Ascending aorta (tissue), 2 donors: ENCODE measurements at regions not wholly inside any gene's neighbourhood (a gene's known extent, or its start where the extent isn't known, plus 50 kb on each side); places are given as distances from the start of the nearest gene placed in this dataset.
"Not testable (repeated sequence)": the region's sequence is repeated elsewhere in the genome, so short reads cannot be mapped to it uniquely, and the experiment has no call there.

Experiments
- DNase-seq, 2 donors: peaks; one replicate each; pipeline ENCODE4 v3.0.0-alpha.2; 2019; ENCODE audit warnings: low spot score in 2 of 2
- H3K27ac ChIP-seq, 2 donors: fragments of 200-600 bp; sonication (generic); one replicate each; pipeline ENCODE4 v1.5.1; 2016 to 2017; ENCODE audit warnings: mild to moderate bottlenecking in 1 of 2
- H3K27me3 ChIP-seq: fragments of 200-600 bp; sonication (generic); one replicate; pipeline ENCODE4 v1.5.1; 2017
- H3K36me3 ChIP-seq, 2 donors: fragments of 200-600 bp; sonication (generic); one replicate each; pipeline ENCODE4 v1.5.1; 2016
- H3K4me1 ChIP-seq, 2 donors: fragments of 200-600 bp; sonication (generic); one replicate each; pipeline ENCODE4 v1.5.1; 2016 to 2017; ENCODE audit warnings: mild to moderate bottlenecking in 1 of 2
- H3K4me3 ChIP-seq, 2 donors: fragments of 200-600 bp; sonication (generic); one replicate each; pipeline ENCODE4 v1.5.1; 2016 to 2017; ENCODE audit warnings: mild to moderate bottlenecking in 1 of 2
- H3K9me3 ChIP-seq, 2 donors: fragments of 200-600 bp; sonication (generic); one replicate each; pipeline ENCODE4 v1.5.1; 2016
- intact Hi-C: fragments of 100-400 bp; cut with DNase I; formaldehyde crosslinking; loops from one replicate; pipeline ENCODE4 v1.15.1; 2023
- TF ChIP-seq, protein P1 (sequence below), 3 experiments: fragments of 200-600 bp in 2 of 3; fragments of 450-650 bp in 1 of 3; sonication (generic) in 2 of 3; IDR thresholded peaks; one replicate each; pipeline ENCODE4 v1.5.1; 2016 to 2019; ENCODE audit warnings: antibody characterized with exemption in 3 of 3, mild to moderate bottlenecking in 1 of 3, moderate library complexity in 1 of 3

DNA sequence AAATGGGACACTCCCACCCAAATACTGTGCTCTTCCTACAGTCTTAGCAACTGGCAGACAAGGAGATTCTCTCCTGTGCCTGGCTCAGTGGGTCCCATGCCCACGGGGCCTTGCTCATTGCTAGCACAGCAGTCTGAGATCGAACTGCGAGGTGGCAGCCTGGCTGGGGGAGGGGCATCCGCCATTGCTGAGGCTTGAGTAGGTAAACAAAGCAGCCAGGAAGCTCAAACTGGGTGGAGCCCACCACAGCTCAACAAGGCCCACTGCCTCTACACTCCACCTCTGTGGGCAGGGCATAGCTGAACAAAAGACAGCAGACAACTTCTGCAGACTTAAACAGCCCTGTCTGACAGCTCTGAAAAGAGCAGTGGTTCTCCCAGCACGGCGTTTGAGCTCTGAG, 174.8 kb downstream of the COL12A1 start:
- H3K9me3 ChIP-seq, H3K36me3 ChIP-seq, DNase-seq, H3K27ac ChIP-seq, intact Hi-C loops, H3K27me3 ChIP-seq, H3K4me3 ChIP-seq, H3K4me1 ChIP-seq: not testable (repeated sequence)

DNA sequence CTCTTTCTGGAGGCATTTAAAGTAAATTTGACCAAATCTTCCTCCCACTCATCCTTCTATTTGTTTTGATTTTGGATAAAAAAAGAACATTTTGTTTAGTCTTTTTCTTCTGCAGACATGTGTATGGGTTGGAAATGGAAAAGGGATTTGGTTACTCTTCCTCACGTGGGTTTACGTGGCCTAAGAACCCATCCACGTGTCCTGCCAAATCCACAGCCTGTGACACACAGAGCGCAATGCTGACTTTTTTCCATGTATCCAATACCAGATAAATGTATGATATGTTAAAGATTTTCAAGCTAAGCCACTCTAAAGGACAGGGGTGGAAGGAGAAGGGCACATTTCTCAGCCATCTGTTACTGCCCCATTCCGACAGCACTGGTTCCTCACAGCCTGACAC, 176.5 kb downstream of the COL12A1 start:
- TF ChIP-seq, protein P1, sequence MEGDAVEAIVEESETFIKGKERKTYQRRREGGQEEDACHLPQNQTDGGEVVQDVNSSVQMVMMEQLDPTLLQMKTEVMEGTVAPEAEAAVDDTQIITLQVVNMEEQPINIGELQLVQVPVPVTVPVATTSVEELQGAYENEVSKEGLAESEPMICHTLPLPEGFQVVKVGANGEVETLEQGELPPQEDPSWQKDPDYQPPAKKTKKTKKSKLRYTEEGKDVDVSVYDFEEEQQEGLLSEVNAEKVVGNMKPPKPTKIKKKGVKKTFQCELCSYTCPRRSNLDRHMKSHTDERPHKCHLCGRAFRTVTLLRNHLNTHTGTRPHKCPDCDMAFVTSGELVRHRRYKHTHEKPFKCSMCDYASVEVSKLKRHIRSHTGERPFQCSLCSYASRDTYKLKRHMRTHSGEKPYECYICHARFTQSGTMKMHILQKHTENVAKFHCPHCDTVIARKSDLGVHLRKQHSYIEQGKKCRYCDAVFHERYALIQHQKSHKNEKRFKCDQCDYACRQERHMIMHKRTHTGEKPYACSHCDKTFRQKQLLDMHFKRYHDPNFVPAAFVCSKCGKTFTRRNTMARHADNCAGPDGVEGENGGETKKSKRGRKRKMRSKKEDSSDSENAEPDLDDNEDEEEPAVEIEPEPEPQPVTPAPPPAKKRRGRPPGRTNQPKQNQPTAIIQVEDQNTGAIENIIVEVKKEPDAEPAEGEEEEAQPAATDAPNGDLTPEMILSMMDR (IDR thresholded peaks at IDR 0.05) = no peak
- Histone ChIP-seq H3K9me3 (no peaks in the 10 kb centered on the region), H3K4me3 (no peak overlapping the region), H3K4me1 (no peaks in the 10 kb centered on the region), H3K36me3 (no peaks in the 10 kb centered on the region), H3K27ac (no peak overlapping the region), H3K27me3 (no peaks in the 10 kb centered on the region)
- intact Hi-C loops = no loop called here
- DNase-seq = no peak

DNA sequence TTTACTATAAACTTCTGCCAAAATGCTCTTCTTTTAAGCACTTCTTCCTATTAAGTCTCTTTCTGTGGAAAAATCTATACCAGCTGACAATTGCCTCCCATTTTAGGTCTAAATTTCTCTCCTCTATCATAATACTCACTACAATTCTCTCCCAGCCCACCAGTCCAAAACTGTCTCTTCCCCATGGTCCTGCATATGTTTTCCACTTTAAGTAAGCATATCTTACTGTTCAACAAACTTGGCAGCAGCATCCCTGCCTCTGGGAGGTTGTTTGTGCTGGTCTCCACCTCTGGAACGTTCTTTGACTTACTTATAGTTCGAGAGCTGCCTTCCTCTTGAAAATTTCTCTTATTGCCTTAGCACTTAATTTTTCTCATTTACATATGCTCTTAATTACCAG, 180.5 kb downstream of the COL12A1 start:
- no peaks in the 10 kb centered on the region for H3K36me3 ChIP-seq
- H3K9me3 ChIP-seq = no peaks in the 10 kb centered on the region
- no peaks in the 10 kb centered on the region for H3K4me1 ChIP-seq
- no peak for DNase-seq
- intact Hi-C loops = no loop called here
- H3K4me3 ChIP-seq = no peak overlapping the region
- H3K27ac ChIP-seq = no peak overlapping the region
- TF ChIP-seq, protein P1 (IDR thresholded peaks at IDR 0.05) = no peak
- H3K27me3 ChIP-seq = no peaks in the 10 kb centered on the region

DNA sequence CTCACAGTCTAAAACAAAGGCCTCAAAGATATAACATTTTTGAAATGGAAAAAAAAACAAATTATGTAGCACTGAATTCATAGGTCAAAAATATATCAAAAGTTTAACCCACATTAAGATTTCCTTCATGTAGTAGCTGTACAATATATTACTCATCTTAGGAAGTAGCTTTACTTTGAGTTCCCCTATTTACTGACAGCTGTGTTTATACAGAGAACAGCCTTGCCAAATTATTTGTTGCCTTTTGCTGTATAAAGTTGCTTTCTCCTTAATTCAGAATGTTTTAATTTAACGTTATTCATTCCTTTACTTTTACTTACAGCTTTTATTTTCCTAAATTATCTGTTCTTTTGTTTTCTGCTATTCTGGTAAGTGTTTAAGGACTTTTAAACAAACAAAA, 181.0 kb downstream of the COL12A1 start:
- intact Hi-C loops = no loop called here
- Histone ChIP-seq H3K27me3 (no peaks in the 10 kb centered on the region), H3K4me3 (no peak overlapping the region), H3K27ac (no peak overlapping the region), H3K9me3 (no peaks in the 10 kb centered on the region), H3K4me1 (no peaks in the 10 kb centered on the region), H3K36me3 (no peaks in the 10 kb centered on the region)
- TF ChIP-seq, protein P1 (IDR thresholded peaks at IDR 0.05) = no peak
- DNase-seq = no peak

DNA sequence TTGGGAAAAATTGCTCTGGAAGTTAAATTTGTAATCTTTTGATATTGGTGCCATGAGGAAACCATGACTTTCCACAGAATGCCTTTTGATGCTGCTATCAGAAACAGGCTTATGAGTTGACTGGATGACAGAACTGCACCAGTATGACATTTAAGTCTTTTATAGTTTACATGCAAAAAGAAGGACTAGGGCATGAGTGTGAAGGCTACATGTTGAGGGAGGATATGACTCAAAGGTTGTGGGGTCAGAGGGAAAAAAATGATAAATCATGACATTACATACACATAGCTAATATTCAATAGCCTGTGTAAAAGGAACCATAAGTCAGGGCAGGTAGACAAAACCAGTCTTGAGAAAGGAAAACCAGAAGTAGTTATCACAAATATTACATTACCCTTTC, 182.2 kb downstream of the COL12A1 start:
- intact Hi-C loops = no loop called here
- H3K9me3 ChIP-seq = peaks cover 0 to 3% of the 10 kb centered on the region in 2 donors
- TF ChIP-seq, protein P1 (IDR thresholded peaks at IDR 0.05) = no peak
- H3K27me3 ChIP-seq = no peaks in the 10 kb centered on the region
- H3K27ac ChIP-seq = no peak overlapping the region
- no peak overlapping the region for H3K4me3 ChIP-seq
- no peak for DNase-seq
- no peaks in the 10 kb centered on the region for H3K4me1 ChIP-seq
- H3K36me3 ChIP-seq = no peaks in the 10 kb centered on the region

DNA sequence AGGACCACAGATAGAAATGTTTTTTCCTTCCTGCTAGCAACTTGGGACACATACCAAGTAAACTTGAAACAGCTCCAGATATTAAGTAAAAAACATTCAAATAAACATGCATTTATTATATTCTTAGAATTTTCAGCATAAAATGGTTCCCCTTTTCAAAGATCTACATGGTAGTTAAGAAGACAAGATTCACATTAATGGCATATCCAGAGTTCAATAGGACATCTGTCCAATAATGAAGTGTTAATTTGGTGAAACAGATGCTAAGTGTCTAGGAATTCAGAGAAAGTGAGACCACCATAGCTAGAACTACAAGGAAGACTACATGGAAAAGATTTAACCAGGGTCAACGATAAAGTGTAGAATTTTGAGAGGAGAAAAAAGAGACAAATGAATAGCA, 184.9 kb downstream of the COL12A1 start:
- TF ChIP-seq, protein P1 (IDR thresholded peaks at IDR 0.05) = no peak
- Histone ChIP-seq H3K27ac (no peak overlapping the region), H3K9me3 (peaks cover 0 to 3% of the 10 kb centered on the region in 2 donors), H3K27me3 (no peaks in the 10 kb centered on the region), H3K36me3 (no peaks in the 10 kb centered on the region), H3K4me3 (no peak overlapping the region), H3K4me1 (no peaks in the 10 kb centered on the region)
- no peak for DNase-seq
- intact Hi-C loops = no loop called here
